DND-41 (cell line): ENCODE measurements at regions not wholly inside any gene's neighbourhood (a gene's known extent, or its start where the extent isn't known, plus 50 kb on each side); places are given as distances from the start of the nearest gene placed in this dataset.

Experiments
- ATAC-seq: fragments of 200-7000 bp; cut with Tn5 transposase; 3 replicates; pipeline ENCODE4 v1.9.1; 2021; ENCODE audit warnings: low read depth; ENCODE audit not compliant: insufficient read depth
- DNase-seq: peaks from one replicate; pipeline ENCODE4 v3.0.0-alpha.2; 2020
- H2AFZ ChIP-seq: 2 replicates; pipeline ENCODE4 v1.6.0; 2012; ENCODE audit warnings: low read depth, low read length
- H3K27ac ChIP-seq: 2 replicates; pipeline ENCODE4 v1.5.1; 2012; ENCODE audit warnings: low read length, inconsistent platforms
- H3K27me3 ChIP-seq: fragments of 200-600 bp; sonication (generic); 2 replicates; pipeline ENCODE4 v1.6.0; 2012; ENCODE audit warnings: low read length, mild to moderate bottlenecking, inconsistent platforms; ENCODE audit not compliant: insufficient read depth, poor library complexity
- H3K36me3 ChIP-seq: 2 replicates; pipeline ENCODE4 v1.5.1; 2012; ENCODE audit warnings: low read length, inconsistent platforms; ENCODE audit not compliant: insufficient read depth
- H3K4me1 ChIP-seq: 2 replicates; pipeline ENCODE4 v1.5.1; 2012; ENCODE audit warnings: mild to moderate bottlenecking, low read length; ENCODE audit not compliant: insufficient read depth
- H3K4me2 ChIP-seq: 2 replicates; pipeline ENCODE4 v1.6.0; 2012; ENCODE audit warnings: mild to moderate bottlenecking, moderate library complexity, low read length, inconsistent platforms; ENCODE audit not compliant: insufficient read depth
- H3K4me3 ChIP-seq, 2 experiments: fragments of 200-600 bp in 1 of 2; shearing (Covaris generic) in 1 of 2; 2 replicates each; pipeline ENCODE4 v1.5.1; 2012 to 2016; ENCODE audit warnings: inconsistent platforms in 2 of 2, low read length in 2 of 2, mild to moderate bottlenecking in 2 of 2, low read depth in 1 of 2, moderate library complexity in 1 of 2
- H3K79me2 ChIP-seq: 2 replicates; pipeline ENCODE4 v1.6.0; 2012; ENCODE audit warnings: low read length, inconsistent platforms; ENCODE audit not compliant: insufficient read depth
- H3K9ac ChIP-seq: 2 replicates; pipeline ENCODE4 v1.6.0; 2012; ENCODE audit warnings: low read depth, mild to moderate bottlenecking, inconsistent platforms, low read length, moderate library complexity
- H3K9me3 ChIP-seq: 2 replicates; pipeline ENCODE4 v1.5.1; 2012; ENCODE audit warnings: low read length, moderate library complexity, mild to moderate bottlenecking, inconsistent platforms; ENCODE audit not compliant: insufficient read depth, severe bottlenecking
- H4K20me1 ChIP-seq: 2 replicates; pipeline ENCODE4 v1.6.0; 2012; ENCODE audit warnings: low read length; ENCODE audit not compliant: insufficient read depth
- EZH2 ChIP-seq: IDR thresholded peaks from 3 replicates; pipeline ENCODE4 v1.6.1; 2012; ENCODE audit warnings: borderline replicate concordance, low read depth, mild to moderate bottlenecking, moderate library complexity, low read length, inconsistent platforms; ENCODE audit not compliant: severe bottlenecking
- TF ChIP-seq, protein P1 (sequence below): IDR thresholded peaks from 2 replicates; pipeline ENCODE4 v1.5.1; 2012; ENCODE audit warnings: borderline replicate concordance, low read length, moderate library complexity, mild to moderate bottlenecking; ENCODE audit not compliant: poor library complexity, severe bottlenecking; ENCODE audit errors: extremely low read depth

DNA sequence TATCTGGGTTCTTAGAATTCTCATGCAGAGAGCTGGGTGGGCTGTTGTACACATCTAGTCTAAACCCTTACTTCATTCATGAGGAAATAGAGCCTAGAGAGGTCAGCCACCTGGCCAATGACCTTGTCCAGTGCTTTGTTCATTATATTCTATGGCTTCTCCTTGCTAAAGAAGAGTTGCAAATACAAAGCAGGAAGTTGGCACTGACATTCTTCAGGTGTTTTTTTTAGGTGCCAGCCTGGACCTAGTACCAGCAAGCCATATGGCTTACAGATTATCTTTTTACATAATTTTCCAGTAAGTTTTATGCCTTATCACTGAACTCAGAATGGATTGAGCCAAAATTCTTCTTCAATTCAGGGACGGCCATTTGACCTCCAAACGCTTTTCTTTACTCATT is 54.7 kb upstream of the PGM2 start:
- Histone ChIP-seq H3K79me2 (no peaks in the 10 kb centered on the region), H3K4me1 (no peaks in the 10 kb centered on the region), H3K36me3 (no peaks in the 10 kb centered on the region), H3K9ac (no peak overlapping the region), H2AFZ (no peak overlapping the region), H3K27me3 (no peaks in the 10 kb centered on the region), H3K27ac (no peak overlapping the region), H3K4me3 (no peak overlapping the region), H4K20me1 (no peaks in the 10 kb centered on the region), H3K4me2 (no peak overlapping the region), H3K9me3 (no peaks in the 10 kb centered on the region)
- ATAC-seq, result no peak
- no peak for TF ChIP-seq EZH2
- TF ChIP-seq, protein P1, sequence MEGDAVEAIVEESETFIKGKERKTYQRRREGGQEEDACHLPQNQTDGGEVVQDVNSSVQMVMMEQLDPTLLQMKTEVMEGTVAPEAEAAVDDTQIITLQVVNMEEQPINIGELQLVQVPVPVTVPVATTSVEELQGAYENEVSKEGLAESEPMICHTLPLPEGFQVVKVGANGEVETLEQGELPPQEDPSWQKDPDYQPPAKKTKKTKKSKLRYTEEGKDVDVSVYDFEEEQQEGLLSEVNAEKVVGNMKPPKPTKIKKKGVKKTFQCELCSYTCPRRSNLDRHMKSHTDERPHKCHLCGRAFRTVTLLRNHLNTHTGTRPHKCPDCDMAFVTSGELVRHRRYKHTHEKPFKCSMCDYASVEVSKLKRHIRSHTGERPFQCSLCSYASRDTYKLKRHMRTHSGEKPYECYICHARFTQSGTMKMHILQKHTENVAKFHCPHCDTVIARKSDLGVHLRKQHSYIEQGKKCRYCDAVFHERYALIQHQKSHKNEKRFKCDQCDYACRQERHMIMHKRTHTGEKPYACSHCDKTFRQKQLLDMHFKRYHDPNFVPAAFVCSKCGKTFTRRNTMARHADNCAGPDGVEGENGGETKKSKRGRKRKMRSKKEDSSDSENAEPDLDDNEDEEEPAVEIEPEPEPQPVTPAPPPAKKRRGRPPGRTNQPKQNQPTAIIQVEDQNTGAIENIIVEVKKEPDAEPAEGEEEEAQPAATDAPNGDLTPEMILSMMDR, result no peak
- DNase-seq, result no peak

DNA sequence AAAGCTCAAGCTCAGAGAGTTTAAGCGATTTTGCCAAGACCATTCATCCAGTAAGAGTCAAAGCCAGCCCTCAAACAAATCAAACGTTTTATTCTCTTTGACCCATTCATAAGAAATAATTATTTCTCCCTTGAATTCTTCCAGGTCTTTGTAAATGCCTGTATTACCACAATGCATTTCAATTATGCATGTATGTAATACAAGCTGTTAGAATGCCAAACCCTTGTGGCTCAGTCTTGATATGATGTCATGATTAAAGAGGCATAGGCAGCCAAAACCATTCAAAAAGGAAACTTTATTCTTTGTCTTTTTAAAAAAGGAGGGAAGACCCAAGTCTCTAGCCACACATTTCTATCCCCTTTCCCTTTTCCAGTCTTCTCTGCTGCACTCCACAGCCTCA is 56.5 kb upstream of the PGM2 start:
- ATAC-seq, result no peak

GRCh38 chr4:37769391-37769989 is 57.0 kb upstream of the PGM2 start:
- H3K9ac ChIP-seq, result no peak overlapping the region
- no peak overlapping the region for H3K27ac ChIP-seq
- no peaks in the 10 kb centered on the region for H4K20me1 ChIP-seq
- no peaks in the 10 kb centered on the region for H3K9me3 ChIP-seq
- DNase-seq (no peak), ATAC-seq (no peak)
- H2AFZ ChIP-seq, result no peak overlapping the region
- H3K4me3 ChIP-seq, result no peak overlapping the region
- no peaks in the 10 kb centered on the region for H3K79me2 ChIP-seq
- no peaks in the 10 kb centered on the region for H3K4me1 ChIP-seq
- H3K27me3 ChIP-seq, result no peaks in the 10 kb centered on the region
- H3K4me2 ChIP-seq, result no peak overlapping the region
- H3K36me3 ChIP-seq, result no peaks in the 10 kb centered on the region
- TF ChIP-seq, protein P1, result no peak
- TF ChIP-seq EZH2, result no peak

More for the DNA sequence above, 56.5 kb upstream of the PGM2 start:
- Histone ChIP-seq H4K20me1 (no peaks in the 10 kb centered on the region), H3K4me2 (no peak overlapping the region), H3K27me3 (no peaks in the 10 kb centered on the region), H3K9ac (no peak overlapping the region), H3K4me3 (no peak overlapping the region), H3K36me3 (no peaks in the 10 kb centered on the region), H3K79me2 (no peaks in the 10 kb centered on the region), H2AFZ (no peak overlapping the region), H3K27ac (no peak overlapping the region), H3K4me1 (no peaks in the 10 kb centered on the region), H3K9me3 (no peaks in the 10 kb centered on the region)
- DNase-seq, result no peak
- TF ChIP-seq, protein P1, result no peak
- no peak for TF ChIP-seq EZH2
